Trophoblast cell (in vitro differentiated cells and primary cell): ENCODE measurements at regions not wholly inside any gene's neighbourhood (a gene's known extent, or its start where the extent isn't known, plus 50 kb on each side); places are given as distances from the start of the nearest gene placed in this dataset.
A peak's percentile ranks its signal among the peaks of the same experiment; 100 is the strongest.

Experiments used
- DNase-seq, 2 donors: peaks; one replicate each; pipeline ENCODE4 v3.0.0-alpha.2; 2016
- H2AFZ ChIP-seq: 2 replicates; pipeline ENCODE4 v1.6.1; 2013; ENCODE audit warnings: low read length, moderate library complexity, mild to moderate bottlenecking; ENCODE audit not compliant: insufficient read depth, poor library complexity
- H2AK5ac ChIP-seq: 2 replicates; pipeline ENCODE4 v1.6.1; 2013; ENCODE audit warnings: mild to moderate bottlenecking, low read length
- H2BK120ac ChIP-seq: 2 replicates; pipeline ENCODE4 v1.6.1; 2013; ENCODE audit warnings: low read length, mild to moderate bottlenecking, moderate library complexity; ENCODE audit not compliant: insufficient read depth, poor library complexity
- H2BK12ac ChIP-seq: 2 replicates; pipeline ENCODE4 v1.6.1; 2013; ENCODE audit warnings: mild to moderate bottlenecking, low read length, moderate library complexity
- H2BK5ac ChIP-seq: 2 replicates; pipeline ENCODE4 v1.6.1; 2013; ENCODE audit warnings: low read length, low read depth, moderate library complexity, mild to moderate bottlenecking; ENCODE audit not compliant: poor library complexity
- H3K14ac ChIP-seq: 2 replicates; pipeline ENCODE4 v1.6.1; 2013; ENCODE audit warnings: mild to moderate bottlenecking, low read length
- H3K18ac ChIP-seq: 2 replicates; pipeline ENCODE4 v1.6.1; 2013; ENCODE audit warnings: mild to moderate bottlenecking, low read length
- H3K23ac ChIP-seq: 2 replicates; pipeline ENCODE4 v1.6.1; 2013; ENCODE audit warnings: low read length
- H3K27ac ChIP-seq: 2 replicates; pipeline ENCODE4 v1.5.1; 2013; ENCODE audit warnings: low read depth, mild to moderate bottlenecking, inconsistent platforms, low read length, moderate library complexity
- H3K27me3 ChIP-seq: 2 replicates; pipeline ENCODE4 v1.6.1; 2013; ENCODE audit warnings: inconsistent platforms, mild to moderate bottlenecking, low read length, moderate library complexity; ENCODE audit not compliant: insufficient read depth
- H3K36me3 ChIP-seq, 2 experiments: 1 replicate in 1 of 2; 2 replicates in 1 of 2; pipeline ENCODE4 v1.6.1; 2013; ENCODE audit warnings: low read length in 2 of 2, mild to moderate bottlenecking in 2 of 2, moderate library complexity in 1 of 2; ENCODE audit not compliant: insufficient read depth in 2 of 2, control insufficient read depth in 1 of 2
- H3K4ac ChIP-seq: 2 replicates; pipeline ENCODE4 v1.6.1; 2013; ENCODE audit warnings: low read depth, mild to moderate bottlenecking, low read length, moderate library complexity
- H3K4me1 ChIP-seq, 2 experiments: 1 replicate in 1 of 2; 2 replicates in 1 of 2; pipeline ENCODE4 v1.6.1; 2013; ENCODE audit warnings: low read length in 2 of 2, mild to moderate bottlenecking in 2 of 2, moderate library complexity in 1 of 2; ENCODE audit not compliant: insufficient read depth in 2 of 2, control insufficient read depth in 1 of 2
- H3K4me2 ChIP-seq: 2 replicates; pipeline ENCODE4 v1.6.1; 2013; ENCODE audit warnings: inconsistent platforms, mild to moderate bottlenecking, low read length, moderate library complexity
- H3K4me3 ChIP-seq: 2 replicates; pipeline ENCODE4 v1.5.1; 2013; ENCODE audit warnings: mild to moderate bottlenecking, low read depth, low read length, inconsistent platforms
- H3K79me1 ChIP-seq: one replicate; pipeline ENCODE4 v1.6.1; 2013; ENCODE audit warnings: low read length
- H3K79me2 ChIP-seq: 2 replicates; pipeline ENCODE4 v1.6.1; 2013; ENCODE audit warnings: low read length, mild to moderate bottlenecking; ENCODE audit not compliant: control insufficient read depth, insufficient read depth, poor library complexity
- H3K9ac ChIP-seq: 2 replicates; pipeline ENCODE4 v1.6.1; 2013; ENCODE audit warnings: mild to moderate bottlenecking, low read length
- H3K9me3 ChIP-seq: 2 replicates; pipeline ENCODE4 v1.6.1; 2013; ENCODE audit warnings: low read depth, mild to moderate bottlenecking, control low read depth, inconsistent platforms, low read length; ENCODE audit not compliant: insufficient read depth
- H4K12ac ChIP-seq: 2 replicates; pipeline ENCODE4 v1.6.1; 2013; ENCODE audit warnings: low read depth, mild to moderate bottlenecking, low read length, moderate library complexity
- H4K8ac ChIP-seq: 2 replicates; pipeline ENCODE4 v1.6.1; 2013; ENCODE audit warnings: low read depth, mild to moderate bottlenecking, low read length, moderate library complexity
- H4K91ac ChIP-seq: one replicate; pipeline ENCODE4 v1.6.1; 2013; ENCODE audit warnings: low read depth, mild to moderate bottlenecking, low read length, moderate library complexity
- WGBS: extraction: QIAGEN DNeasy Blood & Tissue Kit; methylation state at CpG from one replicate; pipeline ENCODE4 v1.1.7; 2013; ENCODE audit warnings: missing lambda C conversion rate; ENCODE audit not compliant: insufficient read length, insufficient coverage; ENCODE audit errors: extremely low coverage; 5-methylcytosine and 5-hydroxymethylcytosine counted together

GRCh38 chr3:83482402-83483070 lies 1476.3 kb upstream of the CADM2 start:
- Histone ChIP-seq H3K9me3 (no peaks in the 10 kb centered on the region), H3K27ac (no peak overlapping the region), H3K23ac (no peak overlapping the region), H3K9ac (no peak overlapping the region), H3K36me3 (no peaks in the 10 kb centered on the region), H3K4me3 (no peak overlapping the region), H2AK5ac (no peak overlapping the region), H3K18ac (no peak overlapping the region), H3K4me2 (no peak overlapping the region), H3K4ac (no peak overlapping the region), H2BK12ac (no peak overlapping the region), H2AFZ (no peak overlapping the region), H3K79me2 (no peaks in the 10 kb centered on the region), H2BK5ac (no peak overlapping the region), H4K12ac (no peak overlapping the region), H3K27me3 (no peaks in the 10 kb centered on the region), H4K91ac (no peak overlapping the region), H3K14ac (no peak overlapping the region), H3K4me1 (no peaks in the 10 kb centered on the region), H3K79me1 (no peaks in the 10 kb centered on the region), H4K8ac (no peak overlapping the region), H2BK120ac (no peak overlapping the region)
- no CpG with 5 or more reads among the region's 4 CpGs for WGBS
- no peak for DNase-seq

- Histone ChIP-seq H3K23ac (no peak overlapping the region), H3K4ac (no peak overlapping the region), H3K18ac (no peak overlapping the region), H3K4me3 (no peak overlapping the region), H2AFZ (no peak overlapping the region), H3K27me3 (no peaks in the 10 kb centered on the region), H2BK5ac (no peak overlapping the region), H2BK120ac (no peak overlapping the region), H3K4me1 (peaks cover 2 to 4% of the 10 kb centered on the region in 2 experiments), H3K9me3 (no peaks in the 10 kb centered on the region), H3K4me2 (no peak overlapping the region), H4K8ac (no peak overlapping the region), H3K27ac (no peak overlapping the region), H3K79me1 (no peaks in the 10 kb centered on the region), H2AK5ac (no peak overlapping the region), H3K9ac (no peak overlapping the region), H3K79me2 (no peaks in the 10 kb centered on the region), H4K12ac (no peak overlapping the region), H4K91ac (no peak overlapping the region), H2BK12ac (no peak overlapping the region), H3K36me3 (no peaks in the 10 kb centered on the region), H3K14ac (no peak overlapping the region)
- no peak for DNase-seq
- no CpG with 5 or more reads among the region's 1 CpG for WGBS
Observed at GRCh38 chr3:83496462-83496861, 1462.3 kb upstream of the CADM2 start.

GRCh38 chr3:83498361-83499016 lies 1460.3 kb upstream of the CADM2 start:
- H4K91ac ChIP-seq = no peak overlapping the region
- H2BK120ac ChIP-seq = no peak overlapping the region
- no CpG with 5 or more reads among the region's 1 CpG for WGBS
- no peak overlapping the region for H4K12ac ChIP-seq
- no peak overlapping the region for H2AFZ ChIP-seq
- H3K27ac ChIP-seq = no peak overlapping the region
- H3K4me2 ChIP-seq = no peak overlapping the region
- no peak overlapping the region for H3K14ac ChIP-seq
- H3K79me2 ChIP-seq = no peaks in the 10 kb centered on the region
- H3K23ac ChIP-seq = no peak overlapping the region
- no peaks in the 10 kb centered on the region for H3K36me3 ChIP-seq
- peaks cover 2 to 4% of the 10 kb centered on the region in 2 experiments for H3K4me1 ChIP-seq
- H2BK12ac ChIP-seq = no peak overlapping the region
- no peak overlapping the region for H3K4me3 ChIP-seq
- H3K9ac ChIP-seq = no peak overlapping the region
- peaks cover 2% of the 10 kb centered on the region for H3K9me3 ChIP-seq
- no peaks in the 10 kb centered on the region for H3K27me3 ChIP-seq
- no peaks in the 10 kb centered on the region for H3K79me1 ChIP-seq
- no peak overlapping the region for H3K18ac ChIP-seq
- no peak for DNase-seq
- no peak overlapping the region for H2AK5ac ChIP-seq
- no peak overlapping the region for H3K4ac ChIP-seq
- no peak overlapping the region for H2BK5ac ChIP-seq
- no peak overlapping the region for H4K8ac ChIP-seq

- no peak overlapping the region for H3K4ac ChIP-seq
- peak overlapping the region; percentile 36 for H4K8ac ChIP-seq
Observed at GRCh38 chr3:83500422-83500821, 1458.4 kb upstream of the CADM2 start.

More at GRCh38 chr3:83500422-83500821, 1458.4 kb upstream of the CADM2 start:
- WGBS = no CpG with 5 or more reads among the region's 7 CpGs
- Histone ChIP-seq H3K9me3 (peaks cover 2% of the 10 kb centered on the region), H3K23ac (no peak overlapping the region), H3K36me3 (no peaks in the 10 kb centered on the region), H3K4me2 (no peak overlapping the region), H4K91ac (no peak overlapping the region), H2BK12ac (no peak overlapping the region), H3K27ac (no peak overlapping the region), H2AK5ac (no peak overlapping the region), H3K27me3 (no peaks in the 10 kb centered on the region), H3K79me2 (no peaks in the 10 kb centered on the region), H3K14ac (no peak overlapping the region), H2BK5ac (no peak overlapping the region), H4K12ac (no peak overlapping the region), H3K9ac (no peak overlapping the region), H2BK120ac (no peak overlapping the region), H3K4me3 (no peak overlapping the region), H3K4me1 (peaks cover 2 to 4% of the 10 kb centered on the region in 2 experiments), H3K18ac (no peak overlapping the region), H2AFZ (no peak overlapping the region), H3K79me1 (no peaks in the 10 kb centered on the region)
- DNase-seq = no peak
